HepG2 (cell line): ENCODE measurements at regions not wholly inside any gene's neighbourhood (a gene's known extent, or its start where the extent isn't known, plus 50 kb on each side); places are given as distances from the start of the nearest gene placed in this dataset.
A peak's percentile ranks its signal among the peaks of the same experiment; 100 is the strongest.

Source experiments
- CCAR2 ChIP-seq: fragments of 200-400 bp; formaldehyde crosslinking; optimal IDR thresholded peaks from 2 replicates; pipeline ENCODE3; 2018; ENCODE audit warnings: low read depth, mild to moderate bottlenecking, low read length, moderate library complexity
- CHCHD3 ChIP-seq: sonication (generic); formaldehyde crosslinking; IDR thresholded peaks from 2 replicates; pipeline ENCODE4 v1.8.0; 2022; ENCODE audit warnings: mild to moderate bottlenecking, missing genetic modification reagents, moderate library complexity
- ELF1 ChIP-seq: sonication (generic); formaldehyde crosslinking; IDR thresholded peaks from 2 replicates; pipeline ENCODE4 v1.4.0; 2020; ENCODE audit warnings: missing genetic modification reagents
- FIP1L1 ChIP-seq: fragments of 200-400 bp; formaldehyde crosslinking; IDR thresholded peaks from 2 replicates; pipeline ENCODE4 v1.6.1; 2018; ENCODE audit warnings: low read depth, mild to moderate bottlenecking, low read length, moderate library complexity, borderline replicate concordance; ENCODE audit not compliant: insufficient read depth
- MED1 ChIP-seq: sonication (generic); formaldehyde crosslinking; IDR thresholded peaks from 2 replicates; pipeline ENCODE4 v1.4.0; 2020; ENCODE audit warnings: missing genetic modification reagents
- MEIS2 ChIP-seq: sonication (generic); formaldehyde crosslinking; IDR thresholded peaks from 2 replicates; pipeline ENCODE4 v1.9.0; 2021; ENCODE audit warnings: mild to moderate bottlenecking, missing genetic modification reagents
- PHF20 ChIP-seq: sonication (generic); formaldehyde crosslinking; IDR thresholded peaks from 2 replicates; pipeline ENCODE4 v1.5.0; 2020; ENCODE audit warnings: mild to moderate bottlenecking, missing genetic modification reagents
- SKI ChIP-seq: fragments of 450-650 bp; IDR thresholded peaks from one replicate; pipeline ENCODE4 v1.6.1; 2018; ENCODE audit warnings: mild to moderate bottlenecking; ENCODE audit not compliant: partially characterized antibody
- ZNF510 ChIP-seq: sonication (generic); formaldehyde crosslinking; IDR thresholded peaks from 2 replicates; pipeline ENCODE4 v1.4.0; 2020; ENCODE audit warnings: low read depth, mild to moderate bottlenecking, missing genetic modification reagents
- ZNF530 ChIP-seq: sonication (generic); formaldehyde crosslinking; IDR thresholded peaks from 2 replicates; pipeline ENCODE4 v1.5.0; 2020; ENCODE audit warnings: low read depth, mild to moderate bottlenecking, missing genetic modification reagents
- ZNF713 ChIP-seq: sonication (generic); formaldehyde crosslinking; IDR thresholded peaks from 2 replicates; pipeline ENCODE4 v1.4.0; 2020; ENCODE audit warnings: mild to moderate bottlenecking, missing genetic modification reagents
- TF ChIP-seq, protein P1 (sequence below): sonication (generic); formaldehyde crosslinking; IDR thresholded peaks from 2 replicates; pipeline ENCODE4 v1.5.1; 2020; ENCODE audit warnings: missing genetic modification reagents, mild to moderate bottlenecking, borderline replicate concordance
- TF ChIP-seq, protein P2 (sequence below): sonication (generic); formaldehyde crosslinking; IDR thresholded peaks from 2 replicates; pipeline ENCODE4 v1.5.1; 2020; ENCODE audit warnings: mild to moderate bottlenecking, missing genetic modification reagents, moderate library complexity
- TF ChIP-seq, protein P3 (sequence below): sonication (generic); formaldehyde crosslinking; IDR thresholded peaks from 2 replicates; pipeline ENCODE4 v1.4.0; 2020; ENCODE audit warnings: mild to moderate bottlenecking, missing genetic modification reagents, borderline replicate concordance
- TF ChIP-seq, protein P4 (sequence below): sonication (generic); formaldehyde crosslinking; IDR thresholded peaks from 2 replicates; pipeline ENCODE4 v1.5.0; 2020; ENCODE audit warnings: missing genetic modification reagents
- TF ChIP-seq, protein P5 (sequence below): sonication (generic); formaldehyde crosslinking; IDR thresholded peaks from 2 replicates; pipeline ENCODE4 v1.4.0; 2020; ENCODE audit warnings: low read depth, mild to moderate bottlenecking, missing genetic modification reagents

DNA sequence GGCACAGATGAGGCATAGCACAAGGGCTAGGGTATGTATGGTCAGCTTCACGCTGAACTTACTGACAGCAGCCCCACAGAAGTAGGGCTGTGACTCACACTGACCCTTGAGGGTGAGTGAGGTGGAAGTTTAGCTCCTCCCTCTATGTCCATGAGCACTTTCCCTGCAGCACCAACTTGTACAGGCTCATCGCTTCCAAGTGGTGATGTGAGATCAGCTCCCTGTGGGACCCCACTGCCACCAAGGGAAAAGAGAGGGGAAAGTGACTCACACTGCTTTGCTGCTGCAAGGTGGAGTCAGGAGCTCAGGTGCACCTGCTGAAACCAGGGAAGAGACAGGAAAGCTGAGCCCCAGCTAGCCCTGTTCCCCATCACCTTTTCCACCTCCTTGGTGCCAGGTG lies 91.5 kb downstream of the TEX51 start (continued):
- TF ChIP-seq, protein P1, sequence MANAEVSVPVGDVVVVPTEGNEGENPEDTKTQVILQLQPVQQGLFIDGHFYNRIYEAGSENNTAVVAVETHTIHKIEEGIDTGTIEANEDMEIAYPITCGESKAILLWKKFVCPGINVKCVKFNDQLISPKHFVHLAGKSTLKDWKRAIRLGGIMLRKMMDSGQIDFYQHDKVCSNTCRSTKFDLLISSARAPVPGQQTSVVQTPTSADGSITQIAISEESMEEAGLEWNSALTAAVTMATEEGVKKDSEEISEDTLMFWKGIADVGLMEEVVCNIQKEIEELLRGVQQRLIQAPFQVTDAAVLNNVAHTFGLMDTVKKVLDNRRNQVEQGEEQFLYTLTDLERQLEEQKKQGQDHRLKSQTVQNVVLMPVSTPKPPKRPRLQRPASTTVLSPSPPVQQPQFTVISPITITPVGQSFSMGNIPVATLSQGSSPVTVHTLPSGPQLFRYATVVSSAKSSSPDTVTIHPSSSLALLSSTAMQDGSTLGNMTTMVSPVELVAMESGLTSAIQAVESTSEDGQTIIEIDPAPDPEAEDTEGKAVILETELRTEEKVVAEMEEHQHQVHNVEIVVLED (CRISPR knock-in tag) = peak; percentile 60; the same call in 1 of the 2 replicates
- TF ChIP-seq MEIS2 (CRISPR knock-in tag) = no peak
- TF ChIP-seq ZNF510 (CRISPR knock-in tag) = no peak
- TF ChIP-seq MED1 (CRISPR knock-in tag) = no peak
- TF ChIP-seq, protein P2, sequence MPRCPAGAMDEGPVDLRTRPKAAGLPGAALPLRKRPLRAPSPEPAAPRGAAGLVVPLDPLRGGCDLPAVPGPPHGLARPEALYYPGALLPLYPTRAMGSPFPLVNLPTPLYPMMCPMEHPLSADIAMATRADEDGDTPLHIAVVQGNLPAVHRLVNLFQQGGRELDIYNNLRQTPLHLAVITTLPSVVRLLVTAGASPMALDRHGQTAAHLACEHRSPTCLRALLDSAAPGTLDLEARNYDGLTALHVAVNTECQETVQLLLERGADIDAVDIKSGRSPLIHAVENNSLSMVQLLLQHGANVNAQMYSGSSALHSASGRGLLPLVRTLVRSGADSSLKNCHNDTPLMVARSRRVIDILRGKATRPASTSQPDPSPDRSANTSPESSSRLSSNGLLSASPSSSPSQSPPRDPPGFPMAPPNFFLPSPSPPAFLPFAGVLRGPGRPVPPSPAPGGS (CRISPR knock-in tag) = peak; percentile 59; the same call in 1 of the 2 replicates
- TF ChIP-seq CCAR2 = no peak
- no peak for TF ChIP-seq FIP1L1
- TF ChIP-seq ZNF530 (CRISPR knock-in tag) = no peak
- TF ChIP-seq ZNF713 (CRISPR knock-in tag) = no peak
- no peak for TF ChIP-seq SKI
- no peak for TF ChIP-seq ELF1 (CRISPR knock-in tag)
- TF ChIP-seq PHF20 (CRISPR knock-in tag) = no peak
- TF ChIP-seq, protein P3, sequence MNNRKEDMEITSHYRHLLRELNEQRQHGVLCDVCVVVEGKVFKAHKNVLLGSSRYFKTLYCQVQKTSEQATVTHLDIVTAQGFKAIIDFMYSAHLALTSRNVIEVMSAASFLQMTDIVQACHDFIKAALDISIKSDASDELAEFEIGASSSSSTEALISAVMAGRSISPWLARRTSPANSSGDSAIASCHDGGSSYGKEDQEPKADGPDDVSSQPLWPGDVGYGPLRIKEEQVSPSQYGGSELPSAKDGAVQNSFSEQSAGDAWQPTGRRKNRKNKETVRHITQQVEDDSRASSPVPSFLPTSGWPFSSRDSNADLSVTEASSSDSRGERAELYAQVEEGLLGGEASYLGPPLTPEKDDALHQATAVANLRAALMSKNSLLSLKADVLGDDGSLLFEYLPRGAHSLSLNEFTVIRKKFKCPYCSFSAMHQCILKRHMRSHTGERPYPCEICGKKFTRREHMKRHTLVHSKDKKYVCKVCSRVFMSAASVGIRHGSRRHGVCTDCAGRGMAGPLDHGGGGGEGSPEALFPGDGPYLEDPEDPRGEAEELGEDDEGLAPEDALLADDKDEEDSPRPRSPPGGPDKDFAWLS (CRISPR knock-in tag) = no peak
- TF ChIP-seq, protein P4, sequence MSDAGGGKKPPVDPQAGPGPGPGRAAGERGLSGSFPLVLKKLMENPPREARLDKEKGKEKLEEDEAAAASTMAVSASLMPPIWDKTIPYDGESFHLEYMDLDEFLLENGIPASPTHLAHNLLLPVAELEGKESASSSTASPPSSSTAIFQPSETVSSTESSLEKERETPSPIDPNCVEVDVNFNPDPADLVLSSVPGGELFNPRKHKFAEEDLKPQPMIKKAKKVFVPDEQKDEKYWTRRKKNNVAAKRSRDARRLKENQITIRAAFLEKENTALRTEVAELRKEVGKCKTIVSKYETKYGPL (CRISPR knock-in tag) = no peak
- TF ChIP-seq CHCHD3 (CRISPR knock-in tag) = no peak
- TF ChIP-seq, protein P5, sequence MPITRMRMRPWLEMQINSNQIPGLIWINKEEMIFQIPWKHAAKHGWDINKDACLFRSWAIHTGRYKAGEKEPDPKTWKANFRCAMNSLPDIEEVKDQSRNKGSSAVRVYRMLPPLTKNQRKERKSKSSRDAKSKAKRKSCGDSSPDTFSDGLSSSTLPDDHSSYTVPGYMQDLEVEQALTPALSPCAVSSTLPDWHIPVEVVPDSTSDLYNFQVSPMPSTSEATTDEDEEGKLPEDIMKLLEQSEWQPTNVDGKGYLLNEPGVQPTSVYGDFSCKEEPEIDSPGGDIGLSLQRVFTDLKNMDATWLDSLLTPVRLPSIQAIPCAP (CRISPR knock-in tag) = no peak
